Lower leg skin (tissue), 3 donors: ENCODE measurements at regions not wholly inside any gene's neighbourhood (a gene's known extent, or its start where the extent isn't known, plus 50 kb on each side); places are given as distances from the start of the nearest gene placed in this dataset.

ENCODE experiments used
- POLR2A ChIP-seq, 2 donors: fragments of 450-650 bp; IDR thresholded peaks; one replicate each; pipeline ENCODE4 v1.6.1; 2016 to 2017; ENCODE audit warnings: antibody characterized with exemption in 2 of 2, mild to moderate bottlenecking in 1 of 2, moderate library complexity in 1 of 2
- TF ChIP-seq, protein P1 (sequence below), 3 donors: fragments of 450-650 bp; IDR thresholded peaks; one replicate each; pipeline ENCODE4 v1.5.1; 2016; ENCODE audit warnings: antibody characterized with exemption in 3 of 3, mild to moderate bottlenecking in 3 of 3, moderate library complexity in 2 of 3

- TF ChIP-seq, protein P1, sequence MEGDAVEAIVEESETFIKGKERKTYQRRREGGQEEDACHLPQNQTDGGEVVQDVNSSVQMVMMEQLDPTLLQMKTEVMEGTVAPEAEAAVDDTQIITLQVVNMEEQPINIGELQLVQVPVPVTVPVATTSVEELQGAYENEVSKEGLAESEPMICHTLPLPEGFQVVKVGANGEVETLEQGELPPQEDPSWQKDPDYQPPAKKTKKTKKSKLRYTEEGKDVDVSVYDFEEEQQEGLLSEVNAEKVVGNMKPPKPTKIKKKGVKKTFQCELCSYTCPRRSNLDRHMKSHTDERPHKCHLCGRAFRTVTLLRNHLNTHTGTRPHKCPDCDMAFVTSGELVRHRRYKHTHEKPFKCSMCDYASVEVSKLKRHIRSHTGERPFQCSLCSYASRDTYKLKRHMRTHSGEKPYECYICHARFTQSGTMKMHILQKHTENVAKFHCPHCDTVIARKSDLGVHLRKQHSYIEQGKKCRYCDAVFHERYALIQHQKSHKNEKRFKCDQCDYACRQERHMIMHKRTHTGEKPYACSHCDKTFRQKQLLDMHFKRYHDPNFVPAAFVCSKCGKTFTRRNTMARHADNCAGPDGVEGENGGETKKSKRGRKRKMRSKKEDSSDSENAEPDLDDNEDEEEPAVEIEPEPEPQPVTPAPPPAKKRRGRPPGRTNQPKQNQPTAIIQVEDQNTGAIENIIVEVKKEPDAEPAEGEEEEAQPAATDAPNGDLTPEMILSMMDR (IDR thresholded peaks at IDR 0.05): no peak
- TF ChIP-seq POLR2A (IDR thresholded peaks at IDR 0.05): no peak
Measured at GRCh38 chr10:93148476-93148875, 74.8 kb downstream of the CYP26A1 start.
